Fibroblast of mammary gland (primary cell): ENCODE measurements at regions not wholly inside any gene's neighbourhood (a gene's known extent, or its start where the extent isn't known, plus 50 kb on each side); places are given as distances from the start of the nearest gene placed in this dataset.

Experiments used
- DNase-seq: peaks from one replicate; pipeline ENCODE4 v3.0.0-alpha.2; 2010; ENCODE audit warnings: low read depth
- H3K4me3 ChIP-seq: 2 replicates; pipeline ENCODE4 v1.5.1; 2011; ENCODE audit warnings: low read depth, mild to moderate bottlenecking, low read length, moderate library complexity; ENCODE audit not compliant: control insufficient read depth
- CTCF ChIP-seq: conservative IDR thresholded peaks from 2 replicates; pipeline ENCODE4 v1.5.1; 2011; ENCODE audit warnings: low read depth, low read length, inconsistent platforms; ENCODE audit not compliant: control insufficient read depth, insufficient read depth

DNA sequence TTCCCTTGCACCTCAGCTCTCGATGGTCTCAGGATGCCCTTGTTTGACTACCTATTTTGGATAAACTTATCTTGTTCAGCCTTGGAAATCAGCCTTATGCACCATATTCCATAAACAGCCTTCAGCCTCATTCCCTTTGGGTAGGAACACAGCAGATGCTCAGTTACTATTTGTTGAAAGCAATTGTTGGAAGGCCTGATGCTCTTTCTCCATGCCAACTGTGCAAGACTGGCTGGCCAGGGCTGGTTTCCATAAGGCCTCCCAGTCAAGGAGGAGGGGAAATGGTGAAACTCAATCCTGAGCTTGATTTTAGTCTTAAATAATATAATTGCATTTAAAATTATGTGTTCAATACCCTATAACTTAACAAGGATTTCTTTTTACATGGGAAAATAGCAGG, 121.1 kb upstream of the DEPDC1 start:
- H3K4me3 ChIP-seq = no peak overlapping the region
- no peak for DNase-seq
- TF ChIP-seq CTCF = no peak

DNA sequence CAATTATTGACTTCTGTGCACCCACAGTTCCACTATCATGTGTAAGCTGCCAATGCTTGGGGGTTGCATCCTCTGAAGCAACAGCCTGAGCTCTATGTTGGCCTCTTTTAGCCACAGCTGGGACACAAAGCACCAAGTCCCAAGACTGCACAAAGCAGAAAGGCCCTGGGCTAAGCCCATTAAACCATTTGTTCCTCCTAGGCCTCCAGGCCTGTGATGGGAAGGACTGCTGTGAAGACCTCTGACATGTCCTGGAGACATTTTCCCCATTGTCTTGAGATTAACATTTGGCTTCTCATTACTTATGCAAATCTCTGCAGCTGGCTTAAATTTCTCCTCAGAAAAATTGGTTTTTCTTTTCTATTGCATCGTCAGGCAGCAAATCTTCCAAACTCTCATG, 123.7 kb upstream of the DEPDC1 start:
- no peak for DNase-seq
- TF ChIP-seq CTCF = no peak
- no peak overlapping the region for H3K4me3 ChIP-seq

DNA sequence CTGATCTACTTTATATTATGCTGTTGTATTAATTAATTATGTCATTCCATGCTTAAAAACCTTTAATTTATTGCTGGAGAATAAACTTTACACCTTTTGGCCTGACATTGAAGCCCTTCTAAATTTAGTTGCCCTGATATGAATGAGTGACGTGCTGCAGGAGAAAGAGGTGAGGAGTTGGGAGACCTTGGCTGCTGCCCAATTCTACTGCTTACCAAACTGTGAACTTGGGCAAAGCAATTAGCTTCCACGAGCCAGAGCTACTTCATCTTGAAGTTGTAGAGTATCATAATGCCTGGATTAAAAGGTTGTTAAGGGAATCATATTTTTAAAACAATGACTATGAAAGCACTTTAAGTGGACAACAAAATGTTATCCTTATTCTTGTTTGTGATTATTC, 126.8 kb upstream of the DEPDC1 start:
- TF ChIP-seq CTCF = no peak
- no peak for DNase-seq
- H3K4me3 ChIP-seq = no peak overlapping the region

DNA sequence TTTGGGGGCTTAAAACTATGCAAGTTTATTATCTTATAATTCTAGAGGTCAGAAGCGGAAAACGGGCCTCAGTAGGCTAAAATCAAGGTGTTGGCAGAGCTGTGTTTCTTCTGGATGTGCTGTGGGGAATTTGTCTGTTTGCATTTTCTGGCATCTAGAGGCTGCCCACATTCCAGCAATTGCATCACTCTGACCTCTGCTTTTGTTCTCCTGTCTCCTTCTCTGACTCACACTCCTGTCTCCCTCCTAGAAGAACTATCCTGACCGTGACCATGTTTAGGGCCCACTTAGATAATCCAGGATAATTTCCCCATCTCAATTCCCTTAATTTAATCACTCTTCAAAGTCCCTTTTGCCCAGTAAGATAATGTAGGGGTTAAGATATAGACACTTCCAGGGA, 127.4 kb upstream of the DEPDC1 start:
- no peak for TF ChIP-seq CTCF
- H3K4me3 ChIP-seq = no peak overlapping the region
- peak; percentile 76 for DNase-seq

GRCh38 chr1:68625624-68626023, 128.7 kb upstream of the DEPDC1 start:
- no peak for DNase-seq

DNA sequence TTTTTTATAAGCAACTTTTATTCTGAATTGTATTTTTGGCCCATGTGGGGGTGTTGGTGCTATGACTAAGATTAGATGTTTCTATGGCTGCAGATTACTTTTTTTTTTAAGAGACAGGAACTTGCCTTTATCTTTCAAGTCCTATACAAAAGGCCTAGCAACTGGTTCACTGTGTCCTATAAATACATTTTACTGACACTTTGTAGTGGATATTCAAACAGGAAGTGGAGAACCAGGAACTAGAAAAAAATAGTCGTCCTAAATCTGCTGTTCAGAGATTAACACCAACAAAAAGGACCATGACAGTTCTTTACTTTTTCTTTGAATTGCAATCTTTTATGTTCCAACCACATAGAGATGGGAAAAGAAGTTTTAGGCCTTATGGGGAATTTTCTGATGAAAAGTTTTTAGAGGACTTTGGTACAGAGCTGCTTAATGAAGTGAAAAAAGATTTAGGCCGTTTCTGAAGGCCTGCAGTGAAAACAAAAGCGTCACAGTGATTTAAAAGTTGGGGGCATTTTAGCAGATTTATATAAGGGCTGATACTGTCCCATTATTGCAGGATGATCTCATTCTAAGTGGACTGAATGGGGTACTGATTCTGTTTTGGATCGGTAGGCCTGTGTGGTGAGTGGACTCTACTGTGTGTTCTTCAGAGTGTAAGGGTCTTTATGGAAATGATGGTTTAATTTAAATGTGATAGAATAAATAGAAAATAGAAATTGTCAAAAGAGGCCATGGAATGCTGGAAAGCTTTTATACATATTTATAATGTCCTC, 136.4 kb upstream of the DEPDC1 start:
- no peak for DNase-seq
- no peak overlapping the region for H3K4me3 ChIP-seq
- TF ChIP-seq CTCF = no peak

More at GRCh38 chr1:68625624-68626023, 128.7 kb upstream of the DEPDC1 start:
- TF ChIP-seq CTCF = no peak
- no peak overlapping the region for H3K4me3 ChIP-seq
